Spleen (tissue), 11 donors: ENCODE measurements at regions not wholly inside any gene's neighbourhood (a gene's known extent, or its start where the extent isn't known, plus 50 kb on each side); places are given as distances from the start of the nearest gene placed in this dataset.
A peak's percentile ranks its signal among the peaks of the same experiment; 100 is the strongest.

Source experiments
- DNase-seq: peaks from one replicate; pipeline ENCODE4 v3.0.0-alpha.2; 2020
- H3K27ac ChIP-seq, 8 donors: fragments of 200-600 bp; sonication (generic) in 7 of 8; 1 replicate in 4 of 8; 2 replicates in 4 of 8; pipeline versions ENCODE4 v1.5.0 to v1.8.0; 2016 to 2021; ENCODE audit warnings: inconsistent platforms in 4 of 8, mild to moderate bottlenecking in 4 of 8, moderate library complexity in 1 of 8
- H3K27me3 ChIP-seq, 7 donors: fragments of 200-600 bp; sonication (generic) in 6 of 7; replicated peaks in 1 of 7; 1 replicate in 4 of 7; 2 replicates in 3 of 7; pipeline versions ENCODE4 v1.5.0 to v1.8.0; 2016 to 2021; ENCODE audit warnings: inconsistent platforms in 3 of 7, mild to moderate bottlenecking in 1 of 7
- H3K36me3 ChIP-seq, 6 donors: fragments of 200-600 bp; sonication (generic) in 5 of 6; 1 replicate in 4 of 6; 2 replicates in 2 of 6; pipeline versions ENCODE4 v1.5.0 to v1.8.0; 2016 to 2021; ENCODE audit warnings: inconsistent platforms in 2 of 6
- H3K4me1 ChIP-seq, 6 donors: fragments of 200-600 bp; sonication (generic) in 5 of 6; 1 replicate in 3 of 6; 2 replicates in 3 of 6; pipeline versions ENCODE4 v1.5.0 to v1.8.0; 2016 to 2021; ENCODE audit warnings: inconsistent platforms in 3 of 6
- H3K4me3 ChIP-seq, 8 donors: fragments of 200-600 bp; sonication (generic) in 7 of 8; 1 replicate in 4 of 8; 2 replicates in 4 of 8; pipeline versions ENCODE4 v1.5.0 to v1.8.0; 2016 to 2021; ENCODE audit warnings: inconsistent platforms in 4 of 8, mild to moderate bottlenecking in 4 of 8, moderate library complexity in 2 of 8
- H3K9me3 ChIP-seq, 8 donors: fragments of 200-600 bp; sonication (generic) in 7 of 8; 1 replicate in 4 of 8; 2 replicates in 4 of 8; pipeline versions ENCODE4 v1.5.0 to v1.8.0; 2016 to 2021; ENCODE audit warnings: inconsistent platforms in 4 of 8
- POLR2A ChIP-seq, 3 donors: fragments of 450-650 bp; IDR thresholded peaks; one replicate each; pipeline ENCODE4 v1.5.1; 2017; ENCODE audit warnings: antibody characterized with exemption in 3 of 3, mild to moderate bottlenecking in 1 of 3
- POLR2AphosphoS5 ChIP-seq, 3 donors: sonication (generic); formaldehyde crosslinking; IDR thresholded peaks; one replicate each; pipeline ENCODE4 v1.5.1; 2017; ENCODE audit warnings: antibody characterized with exemption in 3 of 3
- WGBS, 5 donors: extraction: QIAGEN DNeasy Blood & Tissue Kit in 3 of 5; methylation state at CpG; one replicate each; pipeline versions ENCODE4 v1.1.5 to v1.1.7; 2013 to 2018; 5-methylcytosine and 5-hydroxymethylcytosine counted together
- intact Hi-C: fragments of 100-400 bp; cut with DNase I; formaldehyde crosslinking; loops from one replicate; pipeline ENCODE4 v1.15.0; 2023; ENCODE audit warnings: low total_unique reads
- TF ChIP-seq, protein P1 (sequence below), 11 experiments: fragments of 200-600 bp in 7 of 11; fragments of 450-650 bp in 4 of 11; sonication (generic) in 4 of 11; IDR thresholded peaks in 8 of 11; conservative IDR thresholded peaks in 3 of 11; 1 replicate in 7 of 11; 2 replicates in 4 of 11; pipeline versions ENCODE4 v1.4.0 to v1.8.0; 2016 to 2021; ENCODE audit warnings: antibody characterized with exemption in 11 of 11, inconsistent platforms in 4 of 11, mild to moderate bottlenecking in 1 of 11
- donor health status: healthy with polysubstance abuse.
- donor health status: DM: no; HTN: no; CAD: no; lungs with moderate emphysema.
- donor health status: DM: no; HTN: no; CAD: no.
- donor health status: Bipolar disorder and iron deficiency.
- donor health status: healthy.
- donor health status: DM: no; HTN: no; CAD: no.
- donor health status: DM: yes; HTN: yes; CAD: no.

DNA sequence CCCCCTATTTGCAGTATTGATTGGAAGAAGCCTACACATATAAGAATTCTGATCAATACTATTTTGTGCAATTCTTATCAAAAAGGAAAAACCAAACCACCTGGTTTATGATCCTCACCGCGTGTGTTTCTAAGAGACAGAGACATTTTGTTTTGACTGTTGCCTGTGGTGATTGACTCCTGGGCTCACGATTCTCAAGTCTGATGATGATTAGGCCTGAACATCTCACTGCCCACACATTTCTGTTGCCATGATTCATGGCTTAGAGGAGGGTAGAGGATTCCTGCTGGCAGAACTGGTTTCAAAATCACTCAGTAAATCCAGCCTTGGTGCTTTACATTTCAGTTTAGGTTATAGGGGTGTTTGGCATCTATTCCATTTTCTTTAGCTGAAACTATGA is 88.3 kb upstream of the UBE3A start:
- H3K36me3 ChIP-seq, result no peaks in the 10 kb centered on the region
- no peak overlapping the region for H3K27ac ChIP-seq
- H3K4me3 ChIP-seq, result no peak overlapping the region
- no peaks in the 10 kb centered on the region for H3K27me3 ChIP-seq
- H3K9me3 ChIP-seq, result peaks cover 0 to 43% (median 25%) of the 10 kb centered on the region in 8 donors
- DNase-seq, result no peak
- intact Hi-C loops, result no loop called here
- TF ChIP-seq POLR2AphosphoS5 (IDR thresholded peaks at IDR 0.05), result no peak
- no peaks in the 10 kb centered on the region for H3K4me1 ChIP-seq
- 60 to 95% (median 76%) methylated on average over 3 of the region's 3 CpGs for WGBS, 5 donors

DNA sequence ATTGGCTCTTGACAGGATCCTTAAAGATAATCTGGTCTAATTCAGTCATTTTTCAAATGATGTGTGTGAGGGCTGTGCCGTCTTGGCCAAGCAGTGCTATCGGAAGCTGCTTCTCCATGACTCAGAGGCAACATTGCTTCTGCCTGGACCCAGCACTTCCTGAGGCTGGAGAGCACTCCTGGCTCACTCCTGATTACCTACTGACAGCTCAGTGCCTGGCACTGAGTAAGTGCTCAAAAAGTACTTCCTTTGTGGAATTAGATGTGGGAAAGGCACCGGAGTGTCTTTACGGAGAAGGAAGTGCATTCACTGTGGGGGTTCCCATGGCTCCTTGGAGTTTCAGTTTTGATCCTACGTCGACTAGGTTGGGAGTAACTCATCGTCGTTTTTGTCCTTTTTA is 86.9 kb upstream of the UBE3A start:
- no peak for DNase-seq
- 61 to 71% (median 64%) methylated on average over 8 of the region's 8 CpGs for WGBS, 5 donors
- TF ChIP-seq POLR2A (IDR thresholded peaks at IDR 0.05) (no peak), POLR2AphosphoS5 (IDR thresholded peaks at IDR 0.05) (no peak)
- TF ChIP-seq, protein P1, sequence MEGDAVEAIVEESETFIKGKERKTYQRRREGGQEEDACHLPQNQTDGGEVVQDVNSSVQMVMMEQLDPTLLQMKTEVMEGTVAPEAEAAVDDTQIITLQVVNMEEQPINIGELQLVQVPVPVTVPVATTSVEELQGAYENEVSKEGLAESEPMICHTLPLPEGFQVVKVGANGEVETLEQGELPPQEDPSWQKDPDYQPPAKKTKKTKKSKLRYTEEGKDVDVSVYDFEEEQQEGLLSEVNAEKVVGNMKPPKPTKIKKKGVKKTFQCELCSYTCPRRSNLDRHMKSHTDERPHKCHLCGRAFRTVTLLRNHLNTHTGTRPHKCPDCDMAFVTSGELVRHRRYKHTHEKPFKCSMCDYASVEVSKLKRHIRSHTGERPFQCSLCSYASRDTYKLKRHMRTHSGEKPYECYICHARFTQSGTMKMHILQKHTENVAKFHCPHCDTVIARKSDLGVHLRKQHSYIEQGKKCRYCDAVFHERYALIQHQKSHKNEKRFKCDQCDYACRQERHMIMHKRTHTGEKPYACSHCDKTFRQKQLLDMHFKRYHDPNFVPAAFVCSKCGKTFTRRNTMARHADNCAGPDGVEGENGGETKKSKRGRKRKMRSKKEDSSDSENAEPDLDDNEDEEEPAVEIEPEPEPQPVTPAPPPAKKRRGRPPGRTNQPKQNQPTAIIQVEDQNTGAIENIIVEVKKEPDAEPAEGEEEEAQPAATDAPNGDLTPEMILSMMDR (IDR thresholded peaks at IDR 0.05 in 8 of 11, conservative IDR thresholded peaks at IDR 0.05 in 3 of 11), result no peak
- Histone ChIP-seq H3K27ac (no peak overlapping the region), H3K9me3 (peaks cover 0 to 43% (median 25%) of the 10 kb centered on the region in 8 donors), H3K36me3 (no peaks in the 10 kb centered on the region), H3K27me3 (no peaks in the 10 kb centered on the region), H3K4me3 (peak overlapping the region in 1 of 8 donors; percentile 35), H3K4me1 (no peaks in the 10 kb centered on the region)
- intact Hi-C loops, result no loop called here

DNA sequence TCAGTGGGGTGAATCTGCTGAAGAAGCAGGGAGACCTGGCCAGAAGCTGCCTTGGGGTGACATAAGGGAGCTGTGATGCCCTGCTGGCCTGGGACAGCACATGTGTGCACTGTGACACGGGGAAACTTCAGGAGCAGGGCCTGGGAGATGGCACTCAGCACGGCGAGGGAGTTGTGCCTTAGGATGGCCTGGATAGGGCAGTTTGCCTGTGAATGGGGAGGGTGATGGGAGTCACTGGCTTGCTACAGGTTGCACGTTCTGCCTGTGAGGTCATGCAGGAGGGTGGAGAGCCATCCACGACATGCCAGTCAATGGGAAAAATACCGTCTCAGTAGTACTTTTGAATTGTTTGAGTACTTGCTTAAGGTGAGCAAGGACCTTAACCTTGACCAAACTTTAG is 76.8 kb upstream of the UBE3A start:
- no peak for DNase-seq
- no peak for TF ChIP-seq POLR2A (IDR thresholded peaks at IDR 0.05)
- no peaks in the 10 kb centered on the region for H3K27me3 ChIP-seq
- no peak overlapping the region for H3K27ac ChIP-seq
- no peak overlapping the region for H3K4me3 ChIP-seq
- WGBS, 5 donors, result 78 to 94% (median 86%) methylated on average over 6 of the region's 6 CpGs
- peaks cover 0 to 3% (median 0%) of the 10 kb centered on the region in 6 donors for H3K4me1 ChIP-seq
- no peaks in the 10 kb centered on the region for H3K9me3 ChIP-seq
- no peaks in the 10 kb centered on the region for H3K36me3 ChIP-seq
- intact Hi-C loops, result loop anchor here (10.0 kb wide), 1 partner anchor 1349 kb away; the partner anchor contains the start of gene GABRA5

DNA sequence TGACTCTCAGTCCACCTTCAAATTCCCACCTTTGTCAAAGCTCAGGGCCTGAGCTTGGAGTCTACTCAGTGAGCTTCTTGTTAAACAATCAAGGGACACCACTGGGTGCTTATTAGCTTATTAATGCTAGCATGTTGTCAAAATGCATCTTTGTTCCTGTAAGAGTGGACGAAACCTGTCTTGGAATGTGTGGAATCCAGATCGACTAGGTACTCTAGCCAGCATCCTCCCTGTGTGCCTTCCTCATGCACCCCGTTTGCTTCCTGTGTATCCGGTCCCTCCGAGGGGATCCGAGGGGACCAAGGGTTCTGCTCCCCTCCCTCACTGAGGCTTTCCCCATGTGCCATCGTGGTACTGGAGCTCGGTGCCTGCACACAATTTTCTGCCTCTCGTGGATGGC is 75.7 kb upstream of the UBE3A start:
- Histone ChIP-seq H3K27me3 (no peaks in the 10 kb centered on the region), H3K9me3 (no peaks in the 10 kb centered on the region), H3K4me3 (no peak overlapping the region), H3K4me1 (peaks cover 0 to 3% (median 0%) of the 10 kb centered on the region in 6 donors), H3K27ac (no peak overlapping the region), H3K36me3 (no peaks in the 10 kb centered on the region)
- TF ChIP-seq POLR2AphosphoS5 (IDR thresholded peaks at IDR 0.05) (no peak), POLR2A (IDR thresholded peaks at IDR 0.05) (no peak)
- TF ChIP-seq, protein P1 (IDR thresholded peaks at IDR 0.05 in 8 of 11, conservative IDR thresholded peaks at IDR 0.05 in 3 of 11), result no peak
- intact Hi-C loops, result loop anchor here (10.0 kb wide), 1 partner anchor 1350 kb away; the partner anchor contains the start of gene GABRA5
- no peak for DNase-seq
- WGBS, 5 donors, result 84 to 93% (median 92%) methylated on average over 9 of the region's 9 CpGs

DNA sequence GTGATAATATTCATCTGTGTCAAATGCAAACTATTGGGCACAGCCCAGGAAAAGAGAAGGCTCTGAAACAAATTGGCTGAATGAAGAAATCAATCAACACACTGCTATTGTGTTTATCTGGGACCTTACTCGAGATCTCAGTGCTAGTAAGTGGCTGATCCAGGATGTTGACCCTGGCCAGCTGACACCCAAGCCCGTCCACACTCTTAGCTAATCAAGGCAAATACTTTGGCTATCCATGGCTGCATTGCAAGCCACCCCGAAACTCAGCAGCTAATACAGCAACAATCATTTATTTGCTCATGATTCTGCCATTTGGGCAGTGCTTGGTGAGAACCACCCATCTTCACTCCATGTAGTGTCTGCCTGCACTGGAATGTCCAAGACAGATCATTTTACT is 74.1 kb upstream of the UBE3A start:
- Histone ChIP-seq H3K27ac (no peak overlapping the region), H3K4me3 (no peak overlapping the region), H3K4me1 (peaks cover 0 to 3% (median 0%) of the 10 kb centered on the region in 6 donors), H3K9me3 (no peaks in the 10 kb centered on the region), H3K36me3 (no peaks in the 10 kb centered on the region), H3K27me3 (no peaks in the 10 kb centered on the region)
- intact Hi-C loops, result loop anchor here (10.0 kb wide), 1 partner anchor 1352 kb away; the partner anchor contains the start of gene GABRA5
- WGBS, 5 donors, result 58 to 84% (median 68%) methylated on average over 3 of the region's 3 CpGs
- TF ChIP-seq POLR2AphosphoS5 (IDR thresholded peaks at IDR 0.05), result no peak
- TF ChIP-seq, protein P1 (IDR thresholded peaks at IDR 0.05 in 8 of 11, conservative IDR thresholded peaks at IDR 0.05 in 3 of 11), result no peak
- TF ChIP-seq POLR2A (IDR thresholded peaks at IDR 0.05), result no peak
- DNase-seq, result no peak
